ENCODE measurements at regions not wholly inside any gene's neighbourhood (a gene's known extent, or its start where the extent isn't known, plus 50 kb on each side); places are given as distances from the start of the nearest gene placed in this dataset.

- no peak for DNase-seq
- H3K9me3 ChIP-seq (replicated peaks) = no peaks in the 10 kb centered on the region
- no peak overlapping the region for H3K27ac ChIP-seq (replicated peaks)
- no peak overlapping the region for H3K4me3 ChIP-seq
- H3K27me3 ChIP-seq (ENCODE audit: low read depth) = no peaks in the 10 kb centered on the region
- no peaks in the 10 kb centered on the region for H3K36me3 ChIP-seq
- no peaks in the 10 kb centered on the region for H3K4me1 ChIP-seq
- intact Hi-C loops (cut with micrococcal nuclease) = no loop called here
- no peak for TF ChIP-seq CTCF (IDR thresholded peaks at IDR 0.05; ENCODE audit: borderline replicate concordance)
Observed at GRCh38 chr5:145246961-145247744, 588.0 kb downstream of the PRELID2 start.

GRCh38 chr5:145246379-145246778 is 588.8 kb downstream of the PRELID2 start:
- Histone ChIP-seq H3K4me3 (no peak overlapping the region), H3K9me3 (replicated peaks) (no peaks in the 10 kb centered on the region), H3K4me1 (no peaks in the 10 kb centered on the region), H3K27ac (replicated peaks) (no peak overlapping the region), H3K27me3 (ENCODE audit: low read depth) (no peaks in the 10 kb centered on the region), H3K36me3 (no peaks in the 10 kb centered on the region)
- intact Hi-C loops (cut with micrococcal nuclease) = no loop called here
- no peak for DNase-seq
- no peak for TF ChIP-seq CTCF (IDR thresholded peaks at IDR 0.05; ENCODE audit: borderline replicate concordance)

- no peak for DNase-seq
- Histone ChIP-seq H3K36me3 (no peaks in the 10 kb centered on the region), H3K27me3 (ENCODE audit: low read depth) (no peaks in the 10 kb centered on the region), H3K4me3 (no peak overlapping the region), H3K4me1 (no peaks in the 10 kb centered on the region), H3K9me3 (replicated peaks) (no peaks in the 10 kb centered on the region), H3K27ac (replicated peaks) (no peak overlapping the region)
- TF ChIP-seq CTCF (IDR thresholded peaks at IDR 0.05; ENCODE audit: borderline replicate concordance) = no peak
- intact Hi-C loops (cut with micrococcal nuclease) = no loop called here
Observed at GRCh38 chr5:145245354-145245753, 589.8 kb downstream of the PRELID2 start.

- no peaks in the 10 kb centered on the region for H3K27me3 ChIP-seq (ENCODE audit: low read depth)
- intact Hi-C loops (cut with micrococcal nuclease) = no loop called here
- H3K27ac ChIP-seq (replicated peaks) = no peak overlapping the region
- H3K4me1 ChIP-seq = no peaks in the 10 kb centered on the region
- no peak for TF ChIP-seq CTCF (IDR thresholded peaks at IDR 0.05; ENCODE audit: borderline replicate concordance)
- H3K36me3 ChIP-seq = no peaks in the 10 kb centered on the region
- H3K4me3 ChIP-seq = no peak overlapping the region
- DNase-seq = no peak
- no peaks in the 10 kb centered on the region for H3K9me3 ChIP-seq (replicated peaks)
Observed at GRCh38 chr5:145244788-145245187, 590.4 kb downstream of the PRELID2 start.

- intact Hi-C loops (cut with micrococcal nuclease) = no loop called here
- H3K4me3 ChIP-seq = no peak overlapping the region
- no peaks in the 10 kb centered on the region for H3K9me3 ChIP-seq (replicated peaks)
- H3K27ac ChIP-seq (replicated peaks) = no peak overlapping the region
- DNase-seq = no peak
- no peaks in the 10 kb centered on the region for H3K36me3 ChIP-seq
- H3K4me1 ChIP-seq = no peaks in the 10 kb centered on the region
- H3K27me3 ChIP-seq (ENCODE audit: low read depth) = no peaks in the 10 kb centered on the region
- no peak for TF ChIP-seq CTCF (IDR thresholded peaks at IDR 0.05; ENCODE audit: borderline replicate concordance)
Observed at GRCh38 chr5:145244251-145244650, 590.9 kb downstream of the PRELID2 start.
